HG03520 (cell line): ENCODE measurements at regions not wholly inside any gene's neighbourhood (a gene's known extent, or its start where the extent isn't known, plus 50 kb on each side); places are given as distances from the start of the nearest gene placed in this dataset.

Experiments used
- ATAC-seq: cut with Tn5 transposase; IDR thresholded peaks from one replicate; pipeline ENCODE4 v1.9.1; 2021; ENCODE audit warnings: mild to moderate bottlenecking, moderate library complexity; ENCODE audit not compliant: unreplicated experiment

DNA sequence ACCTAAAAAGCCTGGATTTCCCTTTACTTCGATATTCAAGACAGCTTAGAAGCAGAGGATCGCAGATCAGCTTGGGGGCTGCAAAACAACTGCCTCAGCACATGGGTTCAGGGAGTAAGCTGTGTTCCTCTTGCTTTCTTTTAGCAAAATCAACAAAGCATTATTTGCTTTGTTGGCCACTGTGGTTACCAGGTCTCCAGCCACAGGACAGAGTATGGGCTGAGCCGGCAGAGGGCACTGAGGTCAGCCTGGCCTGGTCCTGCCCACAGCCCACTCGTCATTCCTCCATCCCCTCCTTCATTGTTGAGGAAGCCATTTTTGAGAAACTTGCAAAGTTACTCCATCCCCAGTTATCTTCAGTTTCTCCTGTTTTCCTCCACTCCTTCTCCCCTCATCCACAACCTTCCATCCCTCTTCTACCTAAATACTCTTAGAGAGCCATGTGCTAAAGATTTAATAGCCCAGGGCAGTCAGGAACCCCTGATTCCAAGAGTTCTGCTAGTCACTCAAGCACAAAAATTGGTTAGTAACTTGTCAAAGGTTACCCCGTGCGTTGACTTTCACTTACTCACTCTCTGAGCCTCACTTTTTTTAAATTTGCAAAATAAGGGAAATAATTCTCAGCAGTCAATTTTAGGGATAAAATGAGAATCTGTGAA, 60.0 kb upstream of the HES1 start:
- no peak for ATAC-seq

DNA sequence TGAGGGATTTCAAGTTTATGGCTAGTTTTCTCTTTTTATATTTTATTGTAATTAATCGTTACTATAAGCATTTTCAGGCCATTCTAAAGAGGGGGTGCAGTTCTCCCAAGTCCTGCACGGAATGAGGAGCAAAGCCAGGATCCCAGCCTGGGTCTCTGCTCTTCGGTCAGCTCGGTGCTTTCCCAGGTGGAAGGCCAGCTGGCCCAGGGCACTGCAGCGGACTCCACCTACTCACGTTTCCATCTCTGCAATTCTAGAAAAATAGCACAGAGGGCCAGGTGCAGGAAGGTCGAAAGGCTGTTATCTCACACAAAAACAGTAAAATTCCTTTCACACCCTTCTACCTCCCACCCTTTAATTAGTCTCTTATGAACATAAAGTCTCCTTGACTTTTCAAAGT, 59.5 kb upstream of the HES1 start:
- no peak for ATAC-seq

DNA sequence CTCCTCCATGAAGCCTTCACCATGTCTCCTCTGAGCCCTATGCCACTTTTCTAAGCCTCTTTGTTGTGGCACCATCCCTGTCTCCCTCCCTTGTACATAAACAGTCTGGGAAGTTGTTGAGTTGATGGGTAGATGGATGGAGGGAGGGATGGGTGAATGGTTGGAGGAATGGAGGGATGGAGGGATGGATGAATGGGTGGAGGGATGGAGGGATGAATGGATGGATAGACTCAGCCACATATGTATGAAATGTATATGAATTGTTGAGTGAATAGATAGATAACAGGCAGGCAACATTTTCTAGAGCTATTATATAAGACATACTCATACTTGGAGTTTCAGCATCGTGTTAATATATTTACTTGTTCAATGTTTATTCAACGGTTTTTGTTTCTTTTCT, 58.3 kb upstream of the HES1 start:
- ATAC-seq: no peak

DNA sequence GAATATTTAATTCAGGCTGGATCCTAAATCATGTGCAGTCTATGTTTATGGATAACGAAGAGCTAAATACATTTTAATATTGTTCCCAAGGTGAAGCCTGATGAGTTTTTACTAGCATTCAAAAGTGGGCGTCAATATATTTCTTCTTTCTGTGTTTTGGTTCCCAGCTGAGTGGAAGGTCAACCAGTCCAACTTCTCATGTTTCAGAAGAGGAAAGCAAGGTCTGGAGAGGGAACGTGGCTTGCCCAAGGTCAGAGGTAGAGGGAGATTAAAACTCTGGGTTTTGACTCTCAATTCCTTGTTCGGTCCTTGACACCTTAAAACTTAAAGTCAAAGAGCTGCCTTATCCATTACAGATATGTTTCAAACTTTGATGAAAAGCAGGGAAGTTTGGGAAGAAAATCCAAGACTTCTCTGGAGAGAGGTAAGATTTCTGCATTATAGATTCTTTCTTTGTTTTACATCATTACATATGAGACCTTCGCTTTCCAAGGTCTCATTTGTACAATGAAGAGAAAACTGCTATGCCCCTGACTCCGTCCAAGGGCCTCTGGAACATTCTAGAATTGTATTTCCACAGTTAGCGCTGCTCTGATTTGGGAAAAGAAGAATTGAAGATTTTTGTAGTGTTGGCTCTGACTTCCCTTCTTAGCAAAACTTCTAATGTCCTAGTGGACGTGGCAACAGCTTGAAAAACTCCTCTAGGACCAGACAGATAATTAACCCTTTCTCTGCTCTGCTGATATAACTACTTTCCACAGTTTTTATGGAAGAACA, 57.7 kb upstream of the HES1 start:
- ATAC-seq: no peak

DNA sequence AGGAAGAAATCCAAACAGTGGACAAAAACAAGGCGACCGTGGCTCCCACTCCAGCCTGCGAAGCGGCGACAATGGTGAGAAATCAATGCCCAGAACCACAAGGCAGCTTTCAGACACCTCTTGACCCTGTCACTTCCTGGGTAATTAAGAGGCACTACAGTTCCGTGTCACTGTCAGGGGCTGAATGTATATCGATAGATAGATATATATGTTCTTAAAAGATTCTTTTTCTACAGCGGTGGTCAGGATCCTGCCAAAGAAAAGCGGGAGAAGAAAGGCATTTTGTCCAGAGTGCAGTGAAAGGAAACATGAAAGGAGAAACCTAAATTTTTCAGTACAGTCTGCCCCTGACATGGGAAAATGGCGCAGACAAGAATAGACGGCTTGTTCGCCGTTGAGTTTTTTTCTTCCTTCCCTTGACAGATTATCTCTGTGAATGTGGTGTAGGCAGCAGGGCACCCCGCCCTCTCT, 56.2 kb upstream of the HES1 start:
- no peak for ATAC-seq

DNA sequence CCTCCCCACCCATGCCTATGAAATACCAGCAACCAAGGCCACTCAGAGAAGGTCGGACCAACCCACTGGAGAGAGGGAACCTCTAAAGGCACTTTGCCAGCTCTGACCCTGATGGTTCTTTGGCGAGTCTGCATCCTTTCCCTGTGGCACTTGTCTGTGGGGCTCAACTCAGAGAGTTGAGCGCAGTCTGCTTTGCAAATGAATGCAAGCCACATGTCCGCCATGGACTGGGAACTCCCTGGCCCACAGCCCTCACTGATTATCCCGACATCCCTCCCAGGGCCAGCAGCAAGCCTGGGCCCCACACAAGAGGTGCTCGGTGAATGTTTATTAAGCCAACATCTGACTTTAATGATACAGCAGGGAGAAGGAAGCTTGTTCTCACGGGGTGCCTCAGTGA, 55.5 kb upstream of the HES1 start:
- no peak for ATAC-seq

DNA sequence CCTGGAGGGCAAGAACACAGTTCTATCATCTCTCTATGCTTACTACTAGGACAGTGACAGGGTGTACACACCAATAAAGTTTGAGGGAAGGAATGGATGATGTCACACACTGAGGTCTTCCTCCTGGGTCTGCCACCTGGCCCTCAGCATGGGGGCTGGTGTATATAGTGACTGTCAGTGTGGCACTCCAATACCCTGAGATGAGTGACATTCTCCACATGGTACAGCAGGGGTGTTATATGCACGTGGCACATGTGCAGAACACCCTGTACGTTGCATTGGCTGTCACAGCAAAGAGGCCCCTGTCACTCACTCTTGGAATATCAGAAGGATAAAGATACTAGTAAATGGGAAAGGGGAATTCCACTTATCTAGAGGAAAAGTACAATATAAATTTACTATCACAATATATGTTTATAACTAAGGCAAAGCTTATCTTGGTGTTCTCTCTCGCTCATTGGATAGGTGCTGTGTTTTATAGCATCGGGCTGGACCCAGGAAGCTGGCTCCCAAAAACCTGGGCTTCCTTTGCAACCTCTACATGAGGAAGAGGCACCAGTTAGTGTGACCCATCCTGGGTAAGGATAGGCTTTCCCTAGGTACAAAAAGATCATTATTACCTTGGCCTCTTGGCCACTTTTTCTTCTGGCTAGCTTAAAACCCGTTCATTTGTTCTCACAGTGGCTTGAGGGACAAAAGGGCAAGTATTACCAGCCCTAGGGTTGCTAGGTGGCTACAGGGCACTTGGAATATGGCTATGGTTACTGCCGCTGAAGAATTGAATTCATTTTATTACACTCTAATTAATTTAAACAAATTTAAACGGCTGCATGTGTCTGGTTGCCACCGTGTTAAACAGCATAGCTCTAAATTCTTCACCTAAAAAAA, 54.8 kb upstream of the HES1 start:
- ATAC-seq: no peak

DNA sequence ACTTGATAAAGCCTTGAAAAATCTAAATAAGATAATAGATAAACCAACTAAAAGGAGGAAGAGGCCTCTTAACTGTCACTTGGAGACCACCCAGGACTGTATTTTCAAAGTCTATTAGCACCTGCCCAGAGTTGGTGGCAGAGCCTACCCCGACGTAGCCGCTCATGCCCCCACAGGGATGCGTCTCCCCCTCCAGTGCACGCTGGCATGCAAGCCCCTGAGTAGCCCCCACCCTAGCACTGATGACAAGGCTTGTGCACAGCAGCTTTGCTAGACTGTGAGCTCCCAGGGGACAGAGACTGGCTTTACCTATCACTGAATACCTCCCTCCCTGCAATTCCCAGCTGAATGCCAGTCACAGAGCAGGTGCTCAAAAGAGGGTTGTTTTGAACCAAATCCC, 54.1 kb upstream of the HES1 start:
- ATAC-seq: no peak

DNA sequence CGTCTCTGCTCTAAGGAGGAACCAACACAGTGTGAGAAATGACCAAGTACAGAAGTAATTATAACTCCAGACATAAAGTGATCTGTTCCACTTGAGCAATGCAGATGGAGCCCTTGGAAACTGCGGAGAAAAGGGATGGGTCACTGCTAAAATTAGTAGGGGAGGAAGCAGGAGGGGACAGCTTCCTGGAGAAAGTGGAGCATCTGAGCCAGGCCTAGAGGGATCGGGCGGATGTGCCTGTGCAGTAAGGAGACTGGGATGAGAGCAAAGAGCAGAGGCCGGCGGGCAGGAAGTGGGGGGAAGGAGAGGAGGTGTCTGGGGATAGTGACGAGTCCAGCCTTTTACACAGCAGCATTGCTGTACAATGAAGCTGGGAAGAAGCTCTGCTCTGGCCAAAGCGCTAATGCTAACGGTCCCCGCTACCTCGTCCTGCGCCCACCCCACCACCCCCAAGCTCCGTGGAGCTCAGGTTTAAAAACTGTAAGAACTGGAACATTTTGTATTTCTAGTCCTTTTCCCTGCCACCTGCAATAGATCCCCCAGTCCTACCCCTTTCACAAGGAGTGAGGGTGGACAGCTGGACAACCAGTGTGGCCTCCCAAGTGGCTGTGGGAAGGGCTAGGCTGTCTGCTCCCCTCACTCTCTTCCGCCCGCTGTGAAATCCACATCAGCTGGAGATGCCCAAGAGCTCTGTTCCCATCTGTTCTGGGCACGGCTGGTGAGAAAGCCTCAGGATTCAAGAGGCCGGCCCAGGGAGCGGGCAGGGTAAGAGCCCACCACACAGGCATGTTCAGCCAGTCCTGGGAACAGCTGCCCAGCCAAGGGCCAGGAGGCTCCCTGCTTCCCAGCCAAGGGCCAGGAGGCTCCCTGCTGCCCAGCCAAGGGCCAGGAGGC, 53.0 kb upstream of the HES1 start:
- ATAC-seq: no peak

DNA sequence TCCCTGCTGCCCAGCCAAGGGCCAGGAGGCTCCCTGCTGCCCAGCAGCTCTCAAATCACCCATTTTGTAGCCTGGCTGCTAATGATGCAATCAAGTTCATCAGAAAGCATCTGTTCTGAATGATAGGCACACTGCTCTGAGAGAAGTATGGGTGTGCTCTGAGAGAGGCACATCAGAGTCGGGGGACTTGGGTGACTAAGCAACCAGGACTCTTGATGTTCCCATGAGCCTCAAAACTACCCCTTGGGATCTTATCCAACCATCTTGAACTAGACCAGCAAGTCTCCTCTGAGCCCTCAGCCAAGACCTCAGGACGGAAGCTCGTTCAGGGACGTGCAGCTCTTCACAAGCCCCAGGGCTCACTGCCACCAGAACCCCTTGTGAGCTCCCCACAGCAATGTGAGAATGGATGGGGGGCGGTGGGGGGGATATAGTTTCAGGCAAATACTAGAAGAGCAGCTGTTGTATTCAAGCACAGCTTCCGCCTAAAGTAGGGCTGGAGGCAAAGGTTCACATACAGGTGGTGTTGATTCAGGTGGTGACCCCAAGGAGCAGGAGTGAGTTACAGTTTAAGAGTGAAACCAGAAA, 52.2 kb upstream of the HES1 start:
- ATAC-seq: peak; percentile 24

DNA sequence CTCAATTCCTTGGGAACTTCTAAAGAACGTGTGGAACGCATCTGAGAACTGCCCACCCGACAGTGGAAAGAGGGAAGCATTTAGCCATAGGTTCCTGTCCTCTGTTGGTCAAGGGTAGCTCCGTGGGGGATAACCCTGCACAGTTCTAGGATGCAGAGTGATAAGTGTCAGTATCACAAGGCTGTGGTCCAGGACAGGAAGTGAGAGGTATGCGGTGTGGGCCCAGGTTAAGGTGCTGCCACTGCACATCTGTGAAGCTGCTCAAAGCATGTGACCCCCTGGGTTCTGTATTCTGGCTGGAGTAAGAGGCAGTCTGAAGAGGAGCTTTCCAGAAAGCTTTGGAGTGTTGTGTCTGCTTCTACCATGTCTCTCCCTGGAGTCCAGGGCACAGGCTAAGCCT, 51.7 kb upstream of the HES1 start:
- ATAC-seq: peak; percentile 95
